Mesenteric fat pad (tissue), 1 donor: ENCODE measurements at regions not wholly inside any gene's neighbourhood (a gene's known extent, or its start where the extent isn't known, plus 50 kb on each side); places are given as distances from the start of the nearest gene placed in this dataset.

ENCODE experiments used
- DNase-seq: peaks from one replicate; pipeline ENCODE4 v3.0.0-alpha.2; 2020; ENCODE audit warnings: low spot score
- donor health status: DM: yes; HTN: yes; CAD: no.

DNA sequence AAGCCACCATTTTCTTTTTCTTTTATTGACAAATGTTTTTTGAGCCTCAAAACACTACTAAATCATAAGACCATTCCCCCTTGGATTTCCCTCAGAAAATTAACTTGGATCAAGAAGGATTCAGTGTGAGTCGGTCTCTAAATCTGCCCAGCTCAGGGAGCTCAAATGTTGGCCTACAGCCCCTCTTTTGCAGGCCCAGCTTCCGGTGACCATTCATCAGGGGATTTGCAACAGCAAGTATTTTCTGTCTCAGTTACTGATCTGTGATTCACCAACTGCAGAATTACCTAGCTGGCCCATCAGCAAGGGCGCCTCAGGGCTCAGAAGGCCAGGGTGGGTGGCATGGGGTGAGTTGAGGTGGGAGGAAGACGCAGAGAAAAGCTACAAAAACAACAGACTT lies 318.1 kb downstream of the CDC5L start:
- no peak for DNase-seq

DNA sequence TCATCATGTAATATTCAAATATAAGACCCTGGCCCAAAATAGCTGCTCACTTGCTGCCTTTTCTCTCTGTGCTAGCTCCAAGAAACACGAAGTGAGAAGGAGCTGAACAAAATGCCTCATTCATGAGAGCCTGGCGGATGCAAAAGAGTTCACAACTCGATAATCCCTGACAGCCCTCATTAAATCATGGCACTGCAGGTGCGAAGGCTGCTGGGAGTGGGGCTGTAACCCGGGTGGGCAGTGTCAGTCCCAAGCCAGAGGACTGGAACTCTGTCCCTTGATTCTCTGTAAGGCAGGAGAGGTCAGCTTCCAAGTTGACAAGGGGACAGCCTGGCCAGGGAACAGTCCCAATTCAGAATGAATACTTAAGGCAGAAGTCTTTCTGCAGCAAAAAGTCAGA lies 318.5 kb downstream of the CDC5L start:
- no peak for DNase-seq

DNA sequence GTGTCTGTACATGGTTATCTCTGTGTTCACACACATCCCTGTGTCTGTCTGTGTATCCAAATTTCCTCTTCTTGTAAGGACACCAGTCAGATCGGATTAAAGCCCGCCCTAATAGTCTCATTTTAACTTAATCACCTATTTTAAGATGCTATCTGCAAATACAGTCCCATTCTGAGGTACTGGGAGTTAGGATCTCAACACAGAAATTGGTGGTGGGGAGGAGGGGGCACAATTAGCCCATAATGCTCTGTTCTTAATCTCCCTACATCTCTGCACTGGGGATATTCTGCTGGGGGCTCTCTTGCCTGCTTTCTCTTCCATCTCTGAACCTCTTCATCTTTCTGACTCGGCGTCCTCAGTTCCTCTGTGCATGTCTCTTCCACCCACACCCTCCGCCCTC lies 320.7 kb downstream of the CDC5L start:
- no peak for DNase-seq

DNA sequence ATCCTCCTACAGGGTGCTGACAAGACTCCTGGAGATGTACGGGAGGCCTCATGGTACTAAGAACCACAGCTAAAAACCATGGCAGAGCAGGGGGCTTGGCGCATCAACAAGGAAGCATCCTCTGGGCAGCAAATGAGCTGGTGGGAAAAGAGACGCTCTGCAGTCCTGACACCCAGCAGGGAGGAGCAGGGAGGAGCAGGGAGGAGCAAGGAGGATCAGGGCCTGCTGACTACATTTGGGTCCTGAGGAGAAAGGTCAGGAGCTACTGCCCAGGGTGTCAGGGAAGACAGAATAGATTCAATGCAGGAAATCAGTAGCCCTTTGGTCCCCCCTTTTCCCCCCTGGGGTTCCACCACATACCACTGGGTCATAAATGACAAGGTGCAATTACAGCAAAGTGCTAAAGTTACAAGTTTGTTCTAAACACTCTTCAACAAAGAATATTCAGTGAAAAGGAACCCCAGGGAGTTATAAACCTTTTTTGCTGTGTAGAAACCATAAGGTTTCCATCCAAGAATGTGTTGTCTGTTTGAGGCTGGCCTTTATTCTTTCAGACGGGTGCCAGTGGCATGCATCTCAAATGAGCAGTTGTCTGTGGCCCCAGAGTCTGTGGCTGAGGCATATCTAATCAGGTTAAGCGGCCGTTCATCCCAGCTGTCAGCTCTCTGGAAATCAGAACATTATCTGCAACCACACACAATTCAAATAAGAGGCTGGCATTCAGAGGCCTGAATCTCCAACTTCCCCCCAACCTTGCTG lies 325.0 kb downstream of the CDC5L start:
- no peak for DNase-seq

DNA sequence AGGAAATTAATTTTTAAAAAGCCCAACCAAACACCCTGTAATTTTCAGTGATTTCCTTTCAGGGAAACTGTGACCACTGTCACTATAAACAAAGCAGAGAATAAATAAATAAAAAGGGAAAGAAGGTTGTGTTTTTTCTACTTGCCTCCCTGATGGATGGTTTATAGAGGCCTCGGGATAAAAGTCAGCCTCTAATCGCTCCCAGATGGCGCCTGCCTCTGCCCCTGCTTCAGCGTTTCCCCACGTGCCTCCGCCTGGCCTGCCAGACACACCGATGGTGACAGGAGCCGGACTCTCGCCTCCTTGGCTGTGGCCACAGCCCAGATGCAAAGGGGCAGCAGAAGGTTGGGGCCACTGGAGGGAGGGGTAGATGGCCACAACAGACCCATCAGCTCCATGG lies 327.7 kb downstream of the CDC5L start:
- no peak for DNase-seq

DNA sequence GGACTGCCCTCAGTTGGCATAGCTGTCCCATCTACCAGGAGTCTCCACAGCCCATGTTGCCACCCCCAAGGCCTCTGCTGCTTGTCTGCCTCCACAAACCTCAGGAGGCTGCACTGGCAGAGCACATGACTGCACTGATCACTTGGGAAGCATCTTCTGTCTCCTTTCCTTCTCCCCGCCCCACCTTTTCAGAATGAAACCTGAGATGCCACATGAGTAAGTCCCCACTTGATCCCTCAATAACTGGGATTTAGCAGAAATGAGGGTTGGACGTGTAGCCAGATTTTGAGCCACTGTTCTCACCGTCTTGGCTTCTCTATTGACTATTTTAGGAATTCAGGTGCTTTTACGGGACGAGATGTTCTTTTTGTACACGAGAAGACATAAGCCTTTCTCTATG lies 328.4 kb downstream of the CDC5L start:
- DNase-seq, result no peak

DNA sequence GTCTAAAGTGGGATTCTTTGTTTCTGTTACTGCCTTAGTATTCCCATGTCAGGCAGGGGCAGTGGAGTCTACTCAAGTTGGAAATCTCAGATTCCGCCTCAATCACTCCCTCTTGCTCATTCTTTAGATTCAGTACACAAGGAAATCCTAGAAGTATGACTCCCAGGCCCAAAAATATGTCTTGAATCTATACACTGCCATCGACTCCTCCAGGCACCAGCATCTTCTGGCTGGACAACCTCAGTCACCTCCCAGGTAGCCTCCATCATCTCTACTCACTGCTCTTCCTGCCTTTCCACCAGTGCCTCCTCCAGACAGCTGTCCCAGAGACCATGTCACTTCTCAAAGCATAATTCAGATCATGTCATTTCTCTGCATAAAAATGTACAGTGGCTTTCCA lies 329.9 kb downstream of the CDC5L start:
- no peak for DNase-seq

DNA sequence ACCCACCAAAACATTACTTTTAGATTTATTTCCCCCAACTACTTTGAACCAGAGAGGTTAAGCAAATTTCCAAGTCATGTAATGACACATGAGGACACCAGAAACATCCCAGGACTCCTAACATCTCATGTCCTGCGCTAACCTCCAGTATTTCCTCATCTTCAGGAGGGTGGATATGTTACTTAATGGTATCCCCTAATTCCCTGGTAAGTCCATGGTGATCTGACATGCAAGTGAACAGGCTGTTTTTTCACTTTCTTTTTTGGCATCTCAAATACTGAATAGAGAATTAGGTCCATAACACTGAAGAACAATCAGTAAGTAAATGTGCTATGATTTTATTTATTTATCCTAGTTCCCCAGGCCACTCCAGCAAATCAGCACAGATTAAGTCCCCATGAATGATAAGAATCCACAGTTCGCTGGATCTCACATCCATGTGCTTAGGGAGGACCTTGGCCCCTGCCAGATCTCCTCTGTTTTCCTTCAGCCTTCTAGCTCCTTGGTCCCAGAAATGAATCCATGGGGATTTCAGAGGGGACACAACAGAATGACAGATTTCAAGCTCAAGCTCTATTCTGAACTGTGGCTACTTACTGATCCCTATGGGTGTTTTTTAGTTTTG lies 334.6 kb downstream of the CDC5L start:
- no peak for DNase-seq

DNA sequence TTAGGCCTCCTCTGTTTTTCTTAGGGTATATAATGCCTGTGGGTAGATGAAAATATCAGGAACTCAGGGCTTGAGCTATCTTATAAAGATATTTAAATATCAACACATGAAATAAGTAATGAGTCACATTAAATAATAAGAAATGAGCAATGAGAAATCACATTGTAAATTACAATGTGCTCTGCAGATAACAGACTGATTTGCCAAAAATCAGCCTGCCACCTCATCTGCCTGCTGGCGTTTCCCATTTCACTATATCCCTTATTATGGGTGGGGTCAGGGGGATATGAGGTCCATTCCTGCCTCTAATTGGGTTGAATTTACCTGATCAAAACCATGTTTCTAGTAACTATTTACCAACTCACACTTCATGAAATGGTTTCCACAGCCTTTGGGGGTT lies 335.2 kb downstream of the CDC5L start:
- DNase-seq, result no peak

DNA sequence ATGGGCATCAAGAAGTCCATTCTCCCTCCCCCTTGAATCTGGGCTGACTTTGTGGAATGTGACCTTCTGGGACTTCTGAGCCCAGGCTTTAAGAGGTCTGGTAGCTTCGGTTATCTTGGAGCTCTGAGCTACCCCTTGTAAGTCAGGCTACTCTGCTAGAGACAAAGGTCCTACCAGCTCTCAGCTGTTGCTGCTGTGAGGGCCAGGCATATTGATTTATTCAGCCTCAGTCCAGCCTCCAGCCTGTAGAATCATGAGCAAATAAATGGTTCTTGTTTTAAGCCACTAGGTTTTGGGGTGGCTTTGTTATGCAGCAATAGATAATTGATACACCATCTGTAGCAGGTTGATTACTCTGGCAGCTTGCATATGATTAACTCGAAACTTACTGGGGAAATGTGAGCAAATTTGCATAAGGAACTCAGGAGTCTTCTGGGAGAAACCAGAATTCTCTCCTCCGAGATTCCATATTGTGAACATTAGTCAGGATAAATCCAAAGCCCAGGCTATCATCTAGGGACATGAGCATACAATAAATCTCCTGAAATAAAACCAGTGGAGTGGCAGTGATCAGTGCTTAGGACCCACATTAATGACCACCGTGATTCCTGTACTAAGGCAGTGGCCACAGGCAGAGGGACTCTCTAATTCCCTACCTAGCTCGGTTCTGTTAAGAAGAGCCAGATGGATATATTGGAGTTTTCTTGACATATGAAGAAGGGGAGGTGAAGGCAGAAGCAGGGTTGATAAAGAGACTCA lies 336.1 kb downstream of the CDC5L start:
- DNase-seq, result no peak

DNA sequence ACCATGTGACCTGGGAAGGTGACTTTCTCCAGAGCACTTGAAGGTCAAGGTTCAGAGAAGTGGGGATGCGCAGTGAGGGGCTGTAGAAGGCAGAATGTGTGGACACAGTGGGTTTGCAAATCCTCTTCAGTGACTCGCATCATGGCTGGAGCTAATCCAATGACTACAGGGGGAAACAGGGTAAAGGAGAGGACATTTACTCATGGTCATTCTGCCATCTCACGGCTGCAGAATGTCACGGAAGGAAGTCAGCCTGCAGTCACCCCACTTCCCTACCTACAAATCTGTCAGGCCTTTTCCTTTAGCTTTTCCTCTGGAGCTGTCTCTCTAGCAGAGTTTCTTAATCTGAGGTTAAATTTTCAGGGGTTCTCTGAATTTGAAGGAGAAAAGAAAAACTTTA lies 337.6 kb downstream of the CDC5L start:
- no peak for DNase-seq

DNA sequence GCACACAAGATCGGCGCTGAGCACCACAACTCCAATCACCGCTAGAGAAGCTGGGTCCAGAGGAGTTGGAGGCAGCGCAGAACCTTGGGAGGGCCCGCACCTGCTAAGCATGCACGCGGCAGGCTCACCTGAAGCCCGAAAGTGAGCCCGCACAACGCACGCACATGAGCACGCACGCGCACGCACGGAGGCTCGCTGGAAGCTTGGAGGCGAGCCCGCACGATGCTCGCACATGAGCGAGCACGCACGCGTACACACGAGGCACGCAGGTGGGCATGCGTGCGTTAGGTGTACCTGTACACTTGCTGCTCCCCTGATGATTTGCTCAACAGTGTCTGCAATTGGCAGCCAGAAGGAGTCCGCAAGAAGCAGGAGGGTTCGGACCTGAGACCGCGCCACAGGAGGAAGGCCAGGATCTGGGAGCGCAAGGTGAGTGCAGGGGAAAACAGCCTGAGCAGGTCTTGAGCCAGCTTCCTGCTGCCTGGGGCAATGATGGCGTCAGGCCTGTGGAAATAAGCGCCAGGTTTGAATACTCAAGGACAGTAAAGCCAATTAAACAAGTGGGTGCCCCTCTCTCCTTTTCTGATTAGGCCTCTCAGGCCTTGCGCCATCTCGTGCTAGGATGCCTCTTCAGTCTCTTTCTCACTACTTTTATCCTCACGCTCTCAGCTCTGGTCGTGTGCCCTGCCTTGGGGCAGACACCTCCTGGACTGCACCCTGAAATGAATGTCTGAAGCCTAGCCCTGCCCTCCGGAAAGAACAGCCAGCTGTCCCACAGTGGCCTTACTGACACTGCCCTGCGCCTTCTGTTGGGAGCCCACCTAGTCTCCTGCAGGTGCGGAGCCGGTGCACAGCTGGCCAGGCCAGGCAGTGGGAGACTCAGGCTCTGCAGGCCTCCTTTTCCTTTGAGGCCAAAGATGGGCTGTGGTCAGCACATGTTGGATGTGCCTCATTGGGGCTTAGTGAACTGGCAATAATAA lies 340.4 kb downstream of the CDC5L start:
- DNase-seq, result no peak

DNA sequence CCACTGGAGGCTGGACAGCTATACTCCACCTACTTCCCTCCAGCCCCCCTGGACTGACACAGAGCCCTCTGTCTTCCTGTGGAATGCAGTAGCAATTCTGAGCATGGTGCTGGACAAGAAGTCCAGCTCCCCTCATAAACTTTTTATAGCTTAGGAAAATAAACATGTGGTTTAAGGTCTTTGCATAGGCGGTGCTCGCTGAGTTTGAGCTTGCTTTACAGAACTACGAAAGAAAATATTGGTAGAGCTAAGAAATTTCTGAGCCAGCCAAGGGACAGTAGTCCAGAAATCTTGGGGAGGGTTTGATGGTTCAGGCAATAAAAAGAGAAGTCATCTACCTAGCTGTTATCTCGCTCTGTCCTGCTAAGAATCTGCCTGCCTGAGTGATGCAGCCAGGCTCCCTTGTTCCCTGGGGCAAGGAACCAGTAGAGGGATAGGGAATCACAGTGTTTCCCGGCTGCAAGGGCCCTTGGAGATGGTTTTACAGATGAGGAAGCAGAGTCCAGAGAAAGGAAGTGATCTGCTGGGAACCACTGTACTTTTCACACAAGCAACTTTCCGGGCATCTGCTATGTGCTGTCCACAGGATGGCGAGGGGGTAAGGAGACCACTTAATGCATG lies 343.4 kb downstream of the CDC5L start:
- no peak for DNase-seq

DNA sequence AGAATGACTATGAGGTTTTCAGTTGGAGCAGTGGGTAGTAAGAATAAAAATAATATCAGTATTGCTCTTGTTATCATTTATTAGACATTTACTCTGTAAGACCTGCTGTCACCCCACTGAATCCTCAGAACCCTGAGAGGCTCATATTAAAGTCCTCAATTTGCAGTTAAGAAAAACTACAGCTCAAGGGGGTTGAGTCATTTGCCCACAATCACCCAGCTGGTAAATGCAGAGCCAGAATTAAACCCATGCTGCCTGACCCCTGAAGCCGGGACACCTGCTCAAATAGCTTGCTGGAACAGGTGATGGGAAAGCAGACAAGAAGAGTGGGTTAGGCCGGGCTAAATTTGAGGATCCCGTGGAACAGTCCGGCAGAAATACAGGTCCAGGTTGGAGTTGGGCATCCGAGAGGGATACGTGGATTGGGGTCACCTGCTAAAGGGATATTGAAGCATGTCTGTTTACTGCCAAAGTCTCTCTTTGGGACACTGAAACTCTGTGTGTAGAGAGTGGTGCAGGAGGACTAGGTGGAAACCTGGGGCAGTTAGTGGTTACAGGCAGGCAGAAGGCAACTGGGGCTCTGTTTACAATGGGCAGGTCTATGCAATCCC lies 344.1 kb downstream of the CDC5L start:
- no peak for DNase-seq

DNA sequence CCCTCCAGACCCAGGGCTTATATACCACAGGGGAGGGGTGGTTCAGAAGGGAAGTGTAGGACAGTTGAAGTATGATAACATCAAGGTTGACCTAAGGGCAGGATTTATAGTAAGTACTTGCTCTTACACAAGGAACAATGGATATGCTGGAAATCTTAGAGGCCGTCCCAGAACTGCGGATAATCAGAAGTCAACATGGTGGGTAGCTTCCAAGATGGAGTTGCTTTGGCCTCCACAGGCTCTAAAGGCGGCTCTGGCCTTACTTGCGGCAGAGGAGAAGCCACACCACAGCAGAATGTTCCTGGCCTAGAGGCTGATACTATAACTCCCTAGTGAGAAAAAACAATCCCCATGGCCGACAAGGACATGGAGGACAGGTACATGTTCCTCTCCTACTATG lies 344.7 kb downstream of the CDC5L start:
- no peak for DNase-seq

DNA sequence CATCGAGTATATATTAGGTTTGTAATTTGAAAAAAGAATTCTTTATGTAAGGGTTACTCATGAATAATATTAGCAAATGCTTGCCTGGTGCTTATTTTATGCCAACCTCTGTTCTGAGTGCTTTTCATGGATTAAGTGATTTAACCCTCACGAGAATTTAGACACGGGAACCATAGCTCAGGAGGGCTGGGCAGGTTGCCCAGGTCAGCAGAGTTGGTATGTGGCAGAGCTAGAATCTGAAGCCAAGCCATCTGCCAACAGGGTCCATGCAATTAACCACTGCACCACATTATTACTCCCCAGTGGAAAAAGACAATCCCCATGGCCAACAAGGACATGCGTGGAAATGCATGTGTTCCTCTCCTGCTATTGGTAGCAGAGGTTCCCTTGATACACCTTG lies 345.6 kb downstream of the CDC5L start:
- DNase-seq, result no peak

DNA sequence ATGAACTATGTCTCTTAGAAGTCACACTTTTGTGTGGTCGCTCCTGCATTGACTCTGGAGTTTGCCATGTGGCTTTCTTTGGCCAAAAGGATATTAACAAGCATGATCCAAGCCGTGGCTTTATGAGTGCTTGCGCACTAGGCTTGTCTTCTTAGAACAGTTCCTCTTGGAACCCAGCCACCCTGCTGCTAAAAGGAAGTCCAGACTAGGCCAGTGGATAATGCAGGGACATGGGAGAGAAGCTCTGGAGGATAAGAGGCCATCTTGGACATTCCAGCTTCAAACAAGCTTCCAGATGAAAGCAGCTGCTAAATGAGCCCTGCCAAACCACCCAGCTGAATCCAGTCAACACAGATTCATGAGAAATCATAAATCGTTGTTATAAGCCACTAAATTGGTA lies 346.4 kb downstream of the CDC5L start:
- DNase-seq, result no peak

DNA sequence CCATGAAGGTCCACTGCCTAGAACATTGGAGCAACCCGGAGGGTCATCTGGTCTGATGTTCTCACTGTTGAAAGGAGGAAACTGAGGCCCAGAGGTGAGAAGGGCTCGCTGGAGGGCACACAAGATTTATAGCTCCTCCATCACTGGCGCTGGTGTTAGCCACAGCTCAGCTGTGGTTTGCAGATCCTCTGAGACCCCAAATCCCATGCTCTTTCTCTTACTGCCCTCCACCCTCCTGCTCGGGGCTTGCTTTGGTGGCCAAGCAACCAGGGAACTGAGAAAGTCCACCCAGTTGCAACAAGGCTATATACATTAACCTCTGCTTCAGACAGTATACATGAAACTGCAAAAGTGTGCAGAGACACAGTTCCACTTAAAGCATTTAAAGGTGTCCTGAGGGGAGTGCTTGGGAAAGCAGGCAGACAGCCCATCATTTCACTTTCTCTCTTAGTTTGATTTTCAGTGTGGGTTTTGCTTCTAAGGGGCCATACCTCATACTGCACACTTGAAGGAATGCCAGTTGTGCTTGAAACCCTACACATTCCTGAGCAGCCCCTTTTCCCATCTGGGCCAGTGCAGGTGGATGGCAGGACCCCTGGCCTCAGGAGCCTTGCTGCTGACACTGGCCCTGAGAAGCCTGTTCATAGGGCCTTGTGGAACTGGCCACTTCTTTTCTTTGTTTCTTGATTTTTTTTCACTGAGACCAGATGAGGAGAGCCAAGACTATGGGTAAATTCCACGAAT lies 347.6 kb downstream of the CDC5L start:
- DNase-seq, result no peak

DNA sequence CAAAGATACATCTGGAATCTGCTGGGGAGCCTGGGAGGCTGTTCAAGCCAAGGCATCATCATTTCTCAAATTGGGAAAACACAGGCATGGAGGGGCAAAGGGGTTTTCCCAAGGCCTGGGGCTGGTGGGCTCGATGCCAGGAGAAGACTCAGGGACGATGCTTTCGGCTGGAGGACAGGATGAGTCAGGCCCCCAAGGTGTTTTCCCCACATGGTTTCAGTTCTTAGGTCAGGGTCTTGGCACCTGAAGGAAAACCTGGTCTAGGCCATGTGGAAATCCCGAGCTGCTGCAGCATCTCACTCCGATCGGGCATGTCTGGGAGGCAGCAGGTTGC lies 348.1 kb downstream of the CDC5L start:
- no peak for DNase-seq

DNA sequence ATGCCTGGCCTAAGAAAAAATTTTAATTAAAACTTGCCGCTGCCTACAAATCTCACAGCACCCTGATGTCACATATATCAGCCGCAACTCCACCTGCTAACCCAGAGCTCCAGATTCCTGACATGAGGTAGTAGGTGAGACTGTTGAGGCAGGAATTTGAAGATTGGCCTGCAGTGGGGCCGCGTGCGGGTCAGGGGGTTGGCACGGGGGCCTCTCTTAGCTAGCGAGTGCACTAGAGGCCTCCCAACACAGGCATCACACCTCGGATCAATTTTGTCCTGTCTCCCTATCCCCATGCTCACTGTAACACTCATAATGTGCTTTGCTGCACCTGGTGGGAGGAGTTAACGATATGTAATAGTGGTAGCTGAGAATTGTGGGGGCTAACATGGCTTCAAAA lies 349.8 kb downstream of the CDC5L start:
- no peak for DNase-seq
